Gastrocnemius medialis (tissue), 4 donors: ENCODE measurements at regions not wholly inside any gene's neighbourhood (a gene's known extent, or its start where the extent isn't known, plus 50 kb on each side); places are given as distances from the start of the nearest gene placed in this dataset.

Experiments
- POLR2A ChIP-seq, 2 donors: fragments of 450-650 bp; IDR thresholded peaks; one replicate each; pipeline ENCODE4 v1.6.1; 2017; ENCODE audit warnings: antibody characterized with exemption in 2 of 2, mild to moderate bottlenecking in 2 of 2, moderate library complexity in 2 of 2
- TF ChIP-seq, protein P1 (sequence below), 5 experiments: fragments of 450-650 bp in 3 of 5; fragments of 200-600 bp in 2 of 5; sonication (generic) in 2 of 5; IDR thresholded peaks in 4 of 5; conservative IDR thresholded peaks in 1 of 5; 1 replicate in 4 of 5; 2 replicates in 1 of 5; pipeline ENCODE4 v1.5.1; 2016 to 2019; ENCODE audit warnings: antibody characterized with exemption in 5 of 5, mild to moderate bottlenecking in 3 of 5, moderate library complexity in 3 of 5

DNA sequence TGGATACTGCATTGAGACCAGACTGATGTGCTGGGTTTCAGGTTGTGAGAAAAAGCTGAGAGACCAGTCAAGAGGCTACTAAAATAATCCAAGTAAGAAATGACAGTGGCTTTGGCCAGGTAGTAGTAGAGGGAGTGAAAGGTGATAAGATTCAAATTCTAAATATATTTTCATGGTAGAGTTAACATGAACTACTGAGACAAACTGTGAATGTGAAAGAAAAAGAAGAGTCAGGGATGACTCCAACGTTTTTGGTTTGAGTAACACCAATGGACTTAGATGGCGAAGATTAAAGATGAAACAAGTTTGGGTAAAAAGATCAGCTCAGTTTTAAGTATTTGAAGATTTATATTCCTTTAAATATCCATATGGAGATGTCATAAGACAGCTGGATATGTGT, 209.4 kb downstream of the ZEB2 start:
- TF ChIP-seq, protein P1, sequence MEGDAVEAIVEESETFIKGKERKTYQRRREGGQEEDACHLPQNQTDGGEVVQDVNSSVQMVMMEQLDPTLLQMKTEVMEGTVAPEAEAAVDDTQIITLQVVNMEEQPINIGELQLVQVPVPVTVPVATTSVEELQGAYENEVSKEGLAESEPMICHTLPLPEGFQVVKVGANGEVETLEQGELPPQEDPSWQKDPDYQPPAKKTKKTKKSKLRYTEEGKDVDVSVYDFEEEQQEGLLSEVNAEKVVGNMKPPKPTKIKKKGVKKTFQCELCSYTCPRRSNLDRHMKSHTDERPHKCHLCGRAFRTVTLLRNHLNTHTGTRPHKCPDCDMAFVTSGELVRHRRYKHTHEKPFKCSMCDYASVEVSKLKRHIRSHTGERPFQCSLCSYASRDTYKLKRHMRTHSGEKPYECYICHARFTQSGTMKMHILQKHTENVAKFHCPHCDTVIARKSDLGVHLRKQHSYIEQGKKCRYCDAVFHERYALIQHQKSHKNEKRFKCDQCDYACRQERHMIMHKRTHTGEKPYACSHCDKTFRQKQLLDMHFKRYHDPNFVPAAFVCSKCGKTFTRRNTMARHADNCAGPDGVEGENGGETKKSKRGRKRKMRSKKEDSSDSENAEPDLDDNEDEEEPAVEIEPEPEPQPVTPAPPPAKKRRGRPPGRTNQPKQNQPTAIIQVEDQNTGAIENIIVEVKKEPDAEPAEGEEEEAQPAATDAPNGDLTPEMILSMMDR (IDR thresholded peaks at IDR 0.05 in 4 of 5, conservative IDR thresholded peaks at IDR 0.05 in 1 of 5): no peak
- no peak for TF ChIP-seq POLR2A (IDR thresholded peaks at IDR 0.05)
